LNCaP clone FGC (cell line): ENCODE measurements at regions not wholly inside any gene's neighbourhood (a gene's known extent, or its start where the extent isn't known, plus 50 kb on each side); places are given as distances from the start of the nearest gene placed in this dataset.

ENCODE experiments used
- DNase-seq: peaks from one replicate; pipeline ENCODE4 v3.0.0-alpha.2; 2011; ENCODE audit warnings: low read depth
- H3K4me3 ChIP-seq: 2 replicates; pipeline ENCODE4 v1.5.1; 2011; ENCODE audit warnings: mild to moderate bottlenecking, low read depth, low read length, control low read depth
- CTCF ChIP-seq: IDR thresholded peaks from 2 replicates; pipeline ENCODE4 v1.5.1; 2012; ENCODE audit warnings: mild to moderate bottlenecking; ENCODE audit not compliant: control insufficient read depth, insufficient read depth; ENCODE audit errors: extremely low read depth

- no peak for DNase-seq
- no peak for TF ChIP-seq CTCF
These were observed 1096.0 kb upstream of the DDX18 start for GRCh38 chr2:116718451-116718850.

GRCh38 chr2:116719836-116720235 is 1094.7 kb upstream of the DDX18 start:
- H3K4me3 ChIP-seq, result no peak overlapping the region
- no peak for DNase-seq
- no peak for TF ChIP-seq CTCF

More at GRCh38 chr2:116718451-116718850, 1096.0 kb upstream of the DDX18 start:
- H3K4me3 ChIP-seq, result no peak overlapping the region

- no peak for DNase-seq
- no peak for TF ChIP-seq CTCF
- H3K4me3 ChIP-seq, result no peak overlapping the region
These were observed 1089.9 kb upstream of the DDX18 start for GRCh38 chr2:116724550-116724949.

GRCh38 chr2:116732322-116732721 is 1082.2 kb upstream of the DDX18 start:
- no peak overlapping the region for H3K4me3 ChIP-seq
- DNase-seq, result no peak
- no peak for TF ChIP-seq CTCF

- TF ChIP-seq CTCF, result no peak
- DNase-seq, result peak; percentile 43
- no peak overlapping the region for H3K4me3 ChIP-seq
These were observed 1080.8 kb upstream of the DDX18 start for GRCh38 chr2:116733699-116734098.

- no peak overlapping the region for H3K4me3 ChIP-seq
- DNase-seq, result no peak
- no peak for TF ChIP-seq CTCF
These were observed 1076.5 kb upstream of the DDX18 start for GRCh38 chr2:116737951-116738350.

GRCh38 chr2:116747103-116747502 is 1067.4 kb upstream of the DDX18 start:
- no peak for DNase-seq
- peak; percentile 76 for TF ChIP-seq CTCF
- no peak overlapping the region for H3K4me3 ChIP-seq
